HT1080 (cell line): ENCODE measurements at regions not wholly inside any gene's neighbourhood (a gene's known extent, or its start where the extent isn't known, plus 50 kb on each side); places are given as distances from the start of the nearest gene placed in this dataset.

Experiments used
- DNase-seq: peaks from one replicate; pipeline ENCODE4 v3.0.0-alpha.2; 2015; ENCODE audit warnings: low read depth

GRCh38 chr4:89434364-89434988 is 126.9 kb upstream of the GPRIN3 start:
- DNase-seq, result peak; percentile 34

DNA sequence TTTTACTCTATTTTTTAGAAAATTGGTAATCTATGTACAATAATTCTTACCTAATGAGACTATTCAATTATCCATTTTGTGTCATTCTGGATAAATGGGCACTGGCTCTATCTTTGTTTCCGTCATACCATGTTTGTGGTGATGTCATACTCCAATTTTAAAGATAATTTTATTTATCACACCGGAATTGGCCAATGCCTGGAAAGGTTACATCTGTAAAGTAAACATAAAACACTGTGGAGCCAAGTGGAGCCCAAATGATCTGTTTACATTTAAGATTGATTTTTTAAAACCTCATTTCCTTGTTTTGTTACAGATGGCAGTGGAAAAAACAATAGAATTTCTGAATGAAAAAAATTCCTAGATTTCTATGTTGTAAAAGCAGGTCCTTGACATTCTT is 120.2 kb upstream of the GPRIN3 start:
- no peak for DNase-seq

- no peak for DNase-seq
These were observed 117.4 kb upstream of the GPRIN3 start for GRCh38 chr4:89425023-89425422.

DNA sequence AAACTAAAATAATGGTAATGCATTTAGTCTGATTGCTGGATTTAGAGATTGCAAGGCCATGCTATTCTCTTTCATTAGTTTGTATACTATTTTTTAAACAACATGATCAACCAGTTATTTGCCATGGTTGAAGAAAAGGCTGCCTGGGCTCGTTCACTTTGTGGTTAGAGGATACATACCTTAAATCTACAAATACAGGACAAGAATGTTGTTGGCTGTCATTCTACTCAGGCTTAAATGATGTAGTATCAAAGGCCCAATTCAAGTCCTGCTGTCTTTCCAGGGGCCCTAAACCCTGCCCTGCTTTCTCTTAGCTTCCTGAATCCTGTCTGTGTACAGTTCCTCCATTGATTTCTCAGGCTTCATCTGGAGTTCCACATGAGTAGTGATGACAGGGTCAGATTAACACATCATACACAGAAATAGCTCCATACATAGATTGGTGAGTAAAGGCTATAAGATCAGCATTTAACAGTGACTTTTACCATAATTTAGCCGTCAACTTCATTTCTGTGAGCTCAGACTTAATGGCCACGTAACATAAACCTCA is 114.9 kb upstream of the GPRIN3 start:
- DNase-seq, result no peak

DNA sequence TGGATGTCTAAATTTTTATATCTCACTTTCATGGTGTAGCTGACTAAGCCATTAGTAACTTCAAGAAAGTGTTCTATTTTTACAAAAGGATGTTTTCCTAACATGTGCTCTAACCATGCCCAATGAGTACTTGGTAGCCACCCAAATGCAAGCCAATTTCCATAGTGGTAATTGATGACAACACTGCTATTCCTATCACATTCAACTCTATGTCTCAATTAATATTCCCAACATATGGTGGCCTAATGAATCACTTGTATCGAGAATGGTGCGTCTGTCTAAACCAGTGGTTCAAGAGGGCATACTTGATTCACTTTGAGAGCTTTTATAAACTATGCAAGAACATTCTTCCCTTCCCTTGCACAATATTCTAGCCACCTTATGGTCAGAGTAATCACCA is 112.9 kb upstream of the GPRIN3 start:
- no peak for DNase-seq

GRCh38 chr4:89419111-89419695 is 111.6 kb upstream of the GPRIN3 start:
- no peak for DNase-seq

- no peak for DNase-seq
These were observed 109.4 kb upstream of the GPRIN3 start for GRCh38 chr4:89416960-89417359.

- no peak for DNase-seq
These were observed 105.9 kb upstream of the GPRIN3 start for GRCh38 chr4:89413518-89413917.

DNA sequence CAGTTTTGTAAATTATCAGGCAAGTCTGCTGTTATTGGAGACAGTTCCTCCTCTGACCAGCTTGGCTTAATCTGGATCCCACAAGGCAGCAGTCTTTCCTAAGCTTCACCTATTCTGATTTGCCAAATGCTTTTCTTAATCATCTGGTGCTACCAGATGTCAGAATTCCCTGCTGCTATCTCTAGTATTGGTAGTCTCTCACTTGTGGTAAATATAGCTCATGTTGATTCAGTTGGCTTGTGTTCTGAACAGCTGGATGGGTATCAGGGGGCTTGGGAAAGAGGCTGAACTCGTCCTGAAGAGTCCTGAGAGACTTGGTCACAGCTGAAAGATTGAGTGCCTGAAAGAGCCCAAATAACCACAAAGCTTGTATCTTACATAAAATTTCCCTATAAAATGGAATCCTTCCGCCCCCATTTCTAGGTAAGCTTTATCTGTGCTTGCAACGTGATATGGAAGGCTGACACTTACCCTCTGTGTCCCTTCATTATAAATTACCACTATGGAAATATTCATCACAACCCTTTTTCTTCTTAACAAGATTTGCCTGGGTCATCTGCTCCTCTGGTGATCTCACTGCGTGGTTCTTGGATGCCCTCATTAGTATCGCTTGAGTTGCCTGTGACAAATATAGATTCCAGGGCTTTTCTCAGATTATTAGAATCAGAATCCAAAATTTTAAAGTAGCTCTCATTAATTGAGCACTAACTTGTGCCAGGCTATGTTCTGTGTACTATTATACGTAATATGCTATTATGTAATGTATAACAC is 104.1 kb upstream of the GPRIN3 start:
- DNase-seq, result no peak

GRCh38 chr4:89410687-89411086 is 103.1 kb upstream of the GPRIN3 start:
- DNase-seq, result peak; percentile 23

GRCh38 chr4:89404530-89404929 is 96.9 kb upstream of the GPRIN3 start:
- no peak for DNase-seq

DNA sequence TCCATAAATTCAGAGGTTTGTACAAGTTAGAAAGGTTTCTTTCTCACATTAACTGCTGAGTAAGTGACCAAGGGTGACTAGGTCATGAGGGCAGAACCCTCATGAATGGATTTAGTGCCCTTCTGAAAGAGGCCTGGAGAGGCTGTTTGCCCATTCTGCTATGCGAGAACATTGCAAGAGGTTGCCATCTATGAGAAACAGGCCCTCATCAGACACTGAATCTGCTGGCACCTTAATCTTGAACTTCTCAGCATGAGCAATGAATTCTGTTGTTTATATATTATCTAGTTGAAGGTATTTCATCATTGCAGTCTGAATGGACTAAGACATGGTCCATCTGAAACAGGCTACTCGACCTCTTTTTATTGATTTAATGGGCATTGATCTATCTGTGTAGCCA is 96.2 kb upstream of the GPRIN3 start:
- no peak for DNase-seq

DNA sequence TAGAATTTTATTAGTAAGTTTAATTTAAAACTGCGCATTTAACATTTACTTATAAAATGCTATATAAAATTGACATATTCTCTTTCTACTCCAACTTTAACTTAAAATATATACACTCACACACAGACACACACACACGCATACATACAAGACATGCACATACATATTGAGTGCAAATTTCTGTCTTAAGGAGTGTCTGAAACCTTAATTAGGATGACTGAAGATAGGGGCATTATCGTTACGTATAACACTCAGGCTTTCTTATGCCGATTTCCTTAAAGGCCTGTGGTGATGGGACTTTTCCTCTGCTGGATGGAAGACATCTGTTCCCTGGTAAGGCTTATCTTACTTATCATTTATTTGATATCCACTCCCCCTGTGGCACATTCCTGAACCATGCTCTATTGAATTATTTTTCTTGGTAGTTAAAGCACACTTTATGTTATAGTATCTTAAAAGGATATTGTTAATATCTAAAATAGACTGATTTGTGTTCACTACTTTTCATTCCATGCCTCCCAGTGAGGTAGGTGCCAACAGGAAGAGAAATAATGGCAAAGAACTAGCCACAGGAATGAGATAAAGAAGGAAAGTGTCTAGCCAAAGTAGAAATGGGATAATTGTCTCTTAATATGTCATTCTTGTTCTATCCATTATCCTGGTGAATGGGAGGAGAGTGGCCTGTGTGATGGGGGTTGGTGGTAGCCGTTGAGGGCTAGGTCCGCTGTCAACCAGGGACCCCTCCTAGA is 92.9 kb upstream of the GPRIN3 start:
- no peak for DNase-seq

GRCh38 chr4:89398644-89399043 is 91.0 kb upstream of the GPRIN3 start:
- no peak for DNase-seq

- DNase-seq, result no peak
These were observed 90.5 kb upstream of the GPRIN3 start for GRCh38 chr4:89398146-89398545.

GRCh38 chr4:89397441-89397840 is 89.8 kb upstream of the GPRIN3 start:
- DNase-seq, result no peak

DNA sequence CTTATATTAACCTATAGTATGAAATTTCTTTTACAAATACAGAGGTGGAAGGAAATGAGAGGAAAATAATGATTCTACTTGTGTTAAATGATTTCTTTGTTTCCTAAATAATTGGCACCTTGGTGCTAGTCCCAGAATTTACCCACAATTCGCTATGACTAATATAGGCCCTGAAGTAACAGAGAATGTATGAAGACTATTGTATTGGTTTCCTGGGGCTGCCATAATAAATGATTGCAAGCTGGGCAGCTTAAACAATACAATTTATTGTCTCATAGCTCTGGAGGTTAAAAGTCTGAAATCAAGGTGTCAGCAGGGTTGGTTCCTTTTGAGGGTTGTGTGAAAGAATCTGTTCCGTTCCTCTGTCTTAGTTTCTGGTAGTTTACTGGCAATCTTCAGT is 74.8 kb upstream of the GPRIN3 start:
- peak; percentile 76 for DNase-seq

DNA sequence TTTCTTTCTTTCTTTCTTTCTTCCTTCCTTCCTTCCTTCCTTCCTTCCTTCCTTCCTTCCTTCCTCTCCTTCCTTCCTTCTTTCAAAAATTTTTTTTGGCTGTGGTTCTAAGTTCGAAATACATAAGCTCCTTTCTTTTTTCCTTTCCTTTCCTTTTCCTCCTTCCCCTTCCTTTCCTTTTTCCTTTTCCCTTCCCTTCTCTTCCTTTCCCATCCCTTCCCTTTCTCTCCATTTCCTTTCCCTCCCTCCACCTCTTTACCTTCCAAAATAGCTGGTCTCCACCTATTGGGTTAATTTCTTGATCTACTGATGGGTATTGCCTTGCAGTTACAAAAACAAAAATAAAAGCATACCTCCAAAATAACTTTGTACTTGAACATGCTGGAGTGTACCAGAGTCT is 73.4 kb upstream of the GPRIN3 start:
- DNase-seq, result no peak

- no peak for DNase-seq
These were observed 72.0 kb upstream of the GPRIN3 start for GRCh38 chr4:89379511-89380044.

DNA sequence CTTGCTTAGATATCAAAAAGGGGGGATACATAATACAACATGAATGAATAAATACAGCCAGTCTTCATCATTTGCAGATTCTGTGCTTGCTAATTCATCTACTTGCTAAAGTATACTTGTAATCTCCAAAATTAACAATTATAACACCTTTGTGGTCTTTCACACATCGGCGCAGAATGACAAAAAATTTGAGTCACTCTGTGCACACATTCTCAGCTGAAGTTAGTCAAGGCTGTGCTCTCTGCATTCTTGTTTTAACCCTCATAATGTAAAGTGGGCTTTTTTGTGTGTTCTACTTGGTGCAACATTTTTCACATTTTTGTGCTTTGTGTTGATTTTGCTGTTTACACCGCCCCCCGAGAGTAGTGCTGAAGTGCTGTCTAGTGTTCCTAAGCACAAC is 65.8 kb upstream of the GPRIN3 start:
- DNase-seq, result no peak

- no peak for DNase-seq
These were observed 64.0 kb upstream of the GPRIN3 start for GRCh38 chr4:89371614-89372013.

DNA sequence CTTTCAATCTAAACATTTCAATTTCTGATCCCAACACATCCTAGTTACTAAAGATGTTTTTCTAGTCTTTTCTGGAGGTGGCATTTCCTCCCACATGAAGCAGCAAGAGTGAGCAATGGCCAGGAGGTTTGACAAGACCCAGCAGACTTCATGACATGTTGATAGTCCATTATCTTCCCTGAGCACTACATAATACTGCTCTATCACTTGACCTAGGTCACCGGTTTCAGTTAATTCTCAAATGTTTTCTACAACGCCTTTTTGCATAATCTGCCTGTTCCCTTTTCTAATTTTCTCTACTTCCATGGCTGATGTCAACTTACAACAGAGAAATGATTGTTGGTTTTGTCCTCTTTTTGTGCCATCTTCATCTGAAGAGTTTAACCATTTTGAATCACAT is 62.0 kb upstream of the GPRIN3 start:
- no peak for DNase-seq
